SK-N-SH (cell line): ENCODE measurements at regions not wholly inside any gene's neighbourhood (a gene's known extent, or its start where the extent isn't known, plus 50 kb on each side); places are given as distances from the start of the nearest gene placed in this dataset.

ENCODE experiments used
- CTCF ChIA-PET: fragments of 300-600, 350-600 bp; formaldehyde crosslinking; extraction: SDS; loops from one replicate; lab custom pipeline; 2021; lab: Yijun Ruan, JAX
- POLR2A ChIA-PET: fragments of 350-600 bp; sonication (Branson Sonifier 250); formaldehyde crosslinking; extraction: SDS; loops from one replicate; lab custom pipeline; 2020; ENCODE audit warnings: antibody characterized with exemption, inconsistent platforms; lab: Yijun Ruan, JAX
- DNase-seq: peaks from one replicate; pipeline ENCODE4 v3.0.0; 2012
- H2AFZ ChIP-seq: fragments of 200-600 bp; sonication (generic); 2 replicates; pipeline ENCODE4 v1.8.1; 2016; ENCODE audit warnings: antibody characterized with exemption, mild to moderate bottlenecking, low read depth
- H3F3A ChIP-seq: fragments of 200-600 bp; sonication (generic); replicated peaks from 2 replicates; pipeline ENCODE3; 2016; ENCODE audit warnings: antibody characterized with exemption, mild to moderate bottlenecking; ENCODE audit not compliant: insufficient read depth
- H3K27ac ChIP-seq, 2 experiments: fragments of 200-500 bp in 1 of 2; fragments of 200-600 bp in 1 of 2; sonication (Bioruptor generic) in 1 of 2; sonication (generic), shearing (Covaris generic) in 1 of 2; 2 replicates each; pipeline versions ENCODE4 v1.5.1 to v1.6.1; 2014 to 2016; ENCODE audit warnings: low read depth in 2 of 2, inconsistent platforms in 1 of 2, low read length in 1 of 2, mild to moderate bottlenecking in 1 of 2, mixed read lengths in 1 of 2
- H3K27me3 ChIP-seq: fragments of 200-600 bp; sonication (generic), shearing (Covaris generic); 2 replicates; pipeline ENCODE4 v1.6.1; 2016; ENCODE audit warnings: mixed run types; ENCODE audit not compliant: insufficient read depth
- H3K36me3 ChIP-seq, 2 experiments: fragments of 200-500 bp in 1 of 2; fragments of 200-600 bp in 1 of 2; sonication (Bioruptor generic) in 1 of 2; sonication (generic) in 1 of 2; replicated peaks in 1 of 2; 2 replicates each; pipeline versions ENCODE3 to v1.5.1; 2014 to 2016; ENCODE audit warnings: low read length in 1 of 2, mild to moderate bottlenecking in 1 of 2; ENCODE audit not compliant: insufficient read depth in 2 of 2, control insufficient read depth in 1 of 2
- H3K4me1 ChIP-seq, 2 experiments: fragments of 200-500 bp in 1 of 2; fragments of 200-600 bp in 1 of 2; sonication (Bioruptor generic) in 1 of 2; sonication (generic), shearing (Covaris generic) in 1 of 2; 2 replicates each; pipeline versions ENCODE4 v1.5.1 to v1.6.1; 2014 to 2016; ENCODE audit warnings: low read depth in 1 of 2, low read length in 1 of 2, mixed run types in 1 of 2; ENCODE audit not compliant: insufficient read depth in 2 of 2, control insufficient read depth in 1 of 2
- H3K4me2 ChIP-seq: fragments of 200-600 bp; sonication (generic), shearing (Covaris generic); 2 replicates; pipeline ENCODE4 v1.6.1; 2017; ENCODE audit warnings: mixed run types
- H3K4me3 ChIP-seq, 2 experiments: fragments of 200-500 bp in 1 of 2; fragments of 200-600 bp in 1 of 2; sonication (Bioruptor generic) in 1 of 2; sonication (generic), shearing (Covaris generic) in 1 of 2; 2 replicates each; pipeline versions ENCODE4 v1.5.1 to v1.8.1; 2014 to 2016; ENCODE audit warnings: low read depth in 2 of 2, inconsistent platforms in 1 of 2, low read length in 1 of 2, mild to moderate bottlenecking in 1 of 2, mixed read lengths in 1 of 2, moderate library complexity in 1 of 2
- H3K79me2 ChIP-seq: fragments of 200-600 bp; sonication (generic); 2 replicates; pipeline ENCODE4 v1.8.1; 2017; ENCODE audit warnings: mild to moderate bottlenecking; ENCODE audit not compliant: insufficient read depth
- H3K9ac ChIP-seq: fragments of 200-600 bp; sonication (generic); 2 replicates; pipeline ENCODE4 v1.6.1; 2017; ENCODE audit warnings: mixed run types
- H3K9me2 ChIP-seq: fragments of 200-600 bp; sonication (generic); 2 replicates; pipeline ENCODE4 v1.6.1; 2017; ENCODE audit warnings: mixed run types
- H3K9me3 ChIP-seq: fragments of 200-600 bp; sonication (generic); 2 replicates; pipeline ENCODE4 v1.6.1; 2017; ENCODE audit warnings: mixed run types, mild to moderate bottlenecking, moderate library complexity
- H4K20me1 ChIP-seq: fragments of 200-600 bp; sonication (generic); 2 replicates; pipeline ENCODE4 v1.6.1; 2017; ENCODE audit warnings: mild to moderate bottlenecking, mixed run types; ENCODE audit not compliant: insufficient read depth
- EZH2phosphoT487 ChIP-seq: fragments of 200-600 bp; sonication (generic); IDR thresholded peaks from 2 replicates; pipeline ENCODE4 v1.6.1; 2017; ENCODE audit warnings: low read depth, mixed run types, mild to moderate bottlenecking, antibody characterized with exemption, moderate library complexity, borderline replicate concordance
- FOXJ3 ChIP-seq: sonication (generic); formaldehyde crosslinking; IDR thresholded peaks from 2 replicates; pipeline ENCODE4 v1.5.1; 2020; ENCODE audit warnings: mild to moderate bottlenecking, missing genetic modification reagents
- FOXM1 ChIP-seq: IDR thresholded peaks from 2 replicates; pipeline ENCODE4 v1.4.0; 2012; ENCODE audit warnings: low read depth, mild to moderate bottlenecking
- GABPA ChIP-seq: IDR thresholded peaks from 2 replicates; pipeline ENCODE4 v1.4.0; 2012; ENCODE audit warnings: low read depth, mild to moderate bottlenecking
- MEF2A ChIP-seq: IDR thresholded peaks from 2 replicates; pipeline ENCODE4 v1.4.0; 2012; ENCODE audit warnings: low read depth, borderline replicate concordance
- MXI1 ChIP-seq: IDR thresholded peaks from 2 replicates; pipeline ENCODE4 v1.6.1; 2012; ENCODE audit warnings: mild to moderate bottlenecking, low read depth, low read length, improper control_type of control experiment
- NFIC ChIP-seq: IDR thresholded peaks from 2 replicates; pipeline ENCODE4 v1.4.0; 2012; ENCODE audit warnings: borderline replicate concordance
- POLR2AphosphoS5 ChIP-seq: IDR thresholded peaks from 2 replicates; pipeline ENCODE4 v1.6.1; 2012; ENCODE audit warnings: low read depth, low read length
- RCOR1 ChIP-seq: fragments of 150-350 bp; IDR thresholded peaks from 2 replicates; pipeline ENCODE4 v1.6.1; 2017; ENCODE audit warnings: antibody characterized with exemption, low read length
- SMC3 ChIP-seq: IDR thresholded peaks from 2 replicates; pipeline ENCODE4 v1.6.1; 2012; ENCODE audit warnings: low read depth, low read length, improper control_type of control experiment
- TAF1 ChIP-seq: IDR thresholded peaks from 2 replicates; pipeline ENCODE4 v1.6.1; 2012; ENCODE audit warnings: low read depth, mild to moderate bottlenecking, low read length, moderate library complexity, borderline replicate concordance
- TCF12 ChIP-seq: IDR thresholded peaks from 2 replicates; pipeline ENCODE4 v1.4.0; 2012
- ZBTB33 ChIP-seq: IDR thresholded peaks from 2 replicates; pipeline ENCODE4 v1.4.0; 2012; ENCODE audit warnings: low read depth, borderline replicate concordance
- WGBS: methylation state at CpG from one replicate; pipeline ENCODE4 v1.1.6; 2017; ENCODE audit warnings: low lambda C conversion rate; 5-methylcytosine and 5-hydroxymethylcytosine counted together

- Histone ChIP-seq H3K4me2 (no peak overlapping the region), H4K20me1 (no peaks in the 10 kb centered on the region), H3K9ac (no peak overlapping the region), H3K27me3 (no peaks in the 10 kb centered on the region; the same call in 1 of the 2 replicates), H3F3A (no peaks in the 10 kb centered on the region), H3K9me3 (0 out of 2 replicates have a peak, but pooled peaks cover 9% of the 10 kb centered on the region), H3K79me2 (no peaks in the 10 kb centered on the region), H3K27ac (no peak overlapping the region), H3K9me2 (no peaks in the 10 kb centered on the region), H2AFZ (no peak overlapping the region), H3K4me3 (no peak overlapping the region), H3K4me1 (no peaks in the 10 kb centered on the region), H3K36me3 (no peaks in the 10 kb centered on the region)
- CTCF ChIA-PET = no interaction called here
- WGBS = 11% methylated on average over 3 of the region's 3 CpGs
- POLR2A ChIA-PET = no interaction called here
- no peak for DNase-seq
- TF ChIP-seq TAF1 = no peak
- no peak for TF ChIP-seq MXI1
- TF ChIP-seq FOXJ3 (CRISPR knock-in tag) = no peak
- no peak for TF ChIP-seq GABPA
- TF ChIP-seq, all 33 proteins: peak for 0
Measured at GRCh38 chr22:48727454-48728058, 1100.1 kb downstream of the BRD1 start.

GRCh38 chr22:48724899-48725298, 1102.8 kb downstream of the BRD1 start:
- 0 out of 2 replicates have a peak, but pooled peaks cover 9% of the 10 kb centered on the region for H3K9me3 ChIP-seq
- no peak for DNase-seq
- no peaks in the 10 kb centered on the region; the same call in 1 of the 2 replicates for H3K27me3 ChIP-seq
- no peaks in the 10 kb centered on the region for H3K79me2 ChIP-seq
- TF ChIP-seq ZBTB33 (no peak), NFIC (no peak)
- no peaks in the 10 kb centered on the region for H4K20me1 ChIP-seq
- H3K27ac ChIP-seq = no peak overlapping the region
- no peaks in the 10 kb centered on the region for H3K4me1 ChIP-seq
- POLR2A ChIA-PET = no interaction called here
- H3K4me3 ChIP-seq = no peak overlapping the region
- H2AFZ ChIP-seq = no peak overlapping the region
- no peak overlapping the region for H3K4me2 ChIP-seq
- no peaks in the 10 kb centered on the region for H3K9me2 ChIP-seq
- CTCF ChIA-PET = interaction anchor here (1.1 kb wide), 1 partner anchor 15 kb away, joined by 4 read pairs; no protein-coding TSS in a partner anchor
- no peak overlapping the region for H3K9ac ChIP-seq
- no peaks in the 10 kb centered on the region for H3K36me3 ChIP-seq
- H3F3A ChIP-seq = no peaks in the 10 kb centered on the region
- WGBS = 25% methylated on average over 11 of the region's 12 CpGs

DNA sequence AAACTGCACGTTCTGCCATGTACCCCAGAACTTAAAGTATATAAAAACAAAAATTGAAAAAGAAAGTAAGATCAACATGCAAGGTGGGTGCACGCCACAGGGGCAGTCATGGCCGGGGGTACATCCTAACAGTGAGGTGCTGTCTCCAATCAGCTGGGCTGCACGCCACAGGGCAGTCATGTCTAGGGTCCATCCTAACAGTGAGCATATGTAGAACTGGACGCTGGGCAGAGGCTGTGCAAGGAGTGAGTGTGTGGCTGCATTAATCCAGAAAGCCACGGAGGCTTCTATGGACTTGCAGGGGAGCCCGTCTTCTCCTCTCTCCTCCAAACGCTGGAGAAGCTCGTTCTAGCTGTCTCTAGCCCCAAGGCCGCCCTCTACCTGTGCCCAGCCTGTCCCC, 1105.0 kb downstream of the BRD1 start:
- no peaks in the 10 kb centered on the region for H3K79me2 ChIP-seq
- no peaks in the 10 kb centered on the region for H3K36me3 ChIP-seq
- no peaks in the 10 kb centered on the region for H3F3A ChIP-seq
- H3K27ac ChIP-seq = no peak overlapping the region
- POLR2A ChIA-PET = no interaction called here
- no peaks in the 10 kb centered on the region for H3K4me1 ChIP-seq
- no peaks in the 10 kb centered on the region for H4K20me1 ChIP-seq
- WGBS = 11% methylated on average over 7 of the region's 10 CpGs
- H3K9ac ChIP-seq = no peak overlapping the region
- H3K9me3 ChIP-seq = 0 out of 2 replicates have a peak, but pooled peaks cover 6% of the 10 kb centered on the region
- no peak overlapping the region for H3K4me3 ChIP-seq
- H3K27me3 ChIP-seq = no peaks in the 10 kb centered on the region; the same call in 1 of the 2 replicates
- no peak for DNase-seq
- no peaks in the 10 kb centered on the region for H3K9me2 ChIP-seq
- TF ChIP-seq POLR2AphosphoS5 = no peak
- TF ChIP-seq EZH2phosphoT487 = no peak
- no peak for TF ChIP-seq TCF12
- no peak for TF ChIP-seq MEF2A
- TF ChIP-seq SMC3 = no peak
- TF ChIP-seq FOXM1 = no peak
- TF ChIP-seq RCOR1 = no peak
- H3K4me2 ChIP-seq = no peak overlapping the region
- H2AFZ ChIP-seq = no peak overlapping the region
- CTCF ChIA-PET = no interaction called here
